ENCODE measurements at regions not wholly inside any gene's neighbourhood (a gene's known extent, or its start where the extent isn't known, plus 50 kb on each side); places are given as distances from the start of the nearest gene placed in this dataset.

- intact Hi-C loops (cut with micrococcal nuclease), result loop anchor here (5.0 kb wide), 1 partner anchor 275 kb away; no protein-coding TSS in a partner anchor
- peak; percentile 64 for DNase-seq
- peak; percentile 77 for ATAC-seq
Measured at GRCh38 chr2:64327510-64328414, 126.2 kb upstream of the LGALSL start.

DNA sequence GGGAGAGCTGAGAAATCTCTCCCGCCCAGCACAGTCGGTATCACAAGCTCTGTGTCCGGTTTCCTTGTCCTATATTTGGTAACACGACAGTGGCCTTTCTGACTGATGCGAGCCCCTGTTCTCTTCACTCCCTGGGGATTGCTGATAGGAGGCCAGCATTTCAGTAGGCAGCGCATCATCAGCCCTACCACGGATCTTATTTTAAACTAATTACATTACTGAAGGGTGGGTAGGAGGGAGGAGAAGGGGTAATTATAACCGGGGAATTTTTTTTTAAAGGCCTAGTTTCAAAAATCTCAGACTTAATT lies 125.6 kb upstream of the LGALSL start:
- DNase-seq (no peak), ATAC-seq (peak; percentile 22)
- intact Hi-C loops (cut with micrococcal nuclease), result loop anchor here (5.0 kb wide), 1 partner anchor 276 kb away; no protein-coding TSS in a partner anchor

DNA sequence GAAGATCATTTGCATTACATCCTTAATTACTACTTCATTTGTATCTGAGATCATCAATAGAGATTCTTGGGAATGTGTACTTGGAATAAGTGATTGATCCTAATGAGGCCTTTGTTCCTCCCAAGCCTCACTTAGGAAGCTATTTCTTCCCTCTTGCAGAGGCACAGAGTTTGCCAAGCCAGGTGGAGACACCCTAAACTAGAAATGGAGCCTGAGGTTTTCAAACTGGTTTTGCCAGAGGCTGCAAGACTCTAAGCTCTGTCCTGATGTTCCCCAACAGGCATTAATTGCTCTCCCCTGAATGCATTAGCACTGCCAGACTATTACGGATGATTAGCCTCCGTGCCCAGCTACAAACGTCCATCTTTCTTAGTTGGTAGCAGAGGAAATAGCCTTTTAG lies 125.2 kb upstream of the LGALSL start:
- no peak for ATAC-seq
- intact Hi-C loops (cut with micrococcal nuclease), result loop anchor here (5.0 kb wide), 1 partner anchor 276 kb away; no protein-coding TSS in a partner anchor
- no peak for DNase-seq

DNA sequence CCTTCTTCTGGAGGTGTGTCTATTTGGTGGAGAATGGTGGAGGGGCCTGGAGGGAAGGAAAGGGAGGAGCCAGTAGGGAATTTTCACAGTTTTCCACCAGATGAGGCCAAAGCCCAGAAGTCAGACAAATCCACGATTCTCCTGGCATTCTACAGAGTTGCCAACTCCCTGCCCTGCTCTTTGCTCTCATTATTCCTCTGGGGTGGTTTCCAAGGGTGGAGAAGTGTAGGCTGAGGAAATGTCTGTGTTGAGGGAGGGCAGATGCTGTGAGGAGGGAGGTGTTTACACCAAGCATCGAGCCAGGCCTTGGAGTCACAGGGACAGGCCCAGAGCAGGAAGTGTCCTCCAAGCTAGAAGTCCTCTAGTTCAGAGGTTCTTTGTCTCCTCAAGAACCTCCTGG lies 124.1 kb upstream of the LGALSL start:
- intact Hi-C loops (cut with micrococcal nuclease), result loop anchor here (2.0 to 5.0 kb wide), 4 partner anchors 55 to 278 kb away; no protein-coding TSS in a partner anchor
- DNase-seq (no peak), ATAC-seq (peak; percentile 64)

DNA sequence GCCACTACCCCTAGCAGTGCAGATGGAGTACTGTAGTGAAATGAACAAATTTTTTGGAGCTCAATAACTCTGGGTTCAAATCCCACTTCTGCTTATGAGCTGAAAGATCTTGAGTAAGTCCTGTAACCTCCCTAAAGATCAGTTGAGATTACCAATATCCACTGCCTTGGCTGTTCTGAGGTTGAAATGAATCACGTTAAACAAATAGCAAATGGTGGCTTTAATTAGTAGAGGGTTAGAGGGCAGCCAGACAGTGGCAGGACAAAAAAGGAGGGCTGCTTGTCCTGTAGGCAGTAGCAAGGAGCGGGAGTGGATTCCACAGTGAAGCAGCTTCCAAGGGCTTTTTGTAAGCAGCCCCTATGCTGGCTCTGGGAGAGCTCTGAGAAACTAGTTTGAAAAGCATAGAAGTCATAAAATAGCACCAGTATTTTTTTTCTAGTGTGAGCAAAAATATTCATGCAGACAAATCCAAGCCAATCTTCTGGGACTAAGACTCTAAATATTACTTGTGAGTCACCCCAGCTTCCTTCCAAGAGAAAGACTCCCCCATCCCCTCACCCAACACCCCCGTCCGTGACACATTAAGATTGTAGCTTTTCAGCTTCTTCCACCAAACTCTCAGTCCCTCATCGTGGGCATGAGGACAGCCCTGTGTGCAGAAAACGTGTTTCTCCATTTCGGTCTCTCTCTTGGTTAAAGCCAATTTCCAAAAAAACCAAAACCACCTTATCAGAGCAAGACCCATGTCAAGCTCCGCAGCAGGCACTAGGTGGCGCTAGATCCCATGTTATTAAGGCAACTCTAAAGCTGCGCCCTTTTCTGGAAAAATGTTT lies 123.5 kb upstream of the LGALSL start:
- DNase-seq, result peak; percentile 84
- peak; percentile 73 for ATAC-seq
- intact Hi-C loops (cut with micrococcal nuclease), result loop anchor here (2.0 kb wide), 3 partner anchors 54 to 232 kb away; no protein-coding TSS in a partner anchor

- DNase-seq (no peak), ATAC-seq (no peak)
- intact Hi-C loops (cut with micrococcal nuclease), result loop anchor here (2.0 kb wide), 3 partner anchors 54 to 232 kb away; no protein-coding TSS in a partner anchor
Measured at GRCh38 chr2:64331114-64331645, 122.8 kb upstream of the LGALSL start.

DNA sequence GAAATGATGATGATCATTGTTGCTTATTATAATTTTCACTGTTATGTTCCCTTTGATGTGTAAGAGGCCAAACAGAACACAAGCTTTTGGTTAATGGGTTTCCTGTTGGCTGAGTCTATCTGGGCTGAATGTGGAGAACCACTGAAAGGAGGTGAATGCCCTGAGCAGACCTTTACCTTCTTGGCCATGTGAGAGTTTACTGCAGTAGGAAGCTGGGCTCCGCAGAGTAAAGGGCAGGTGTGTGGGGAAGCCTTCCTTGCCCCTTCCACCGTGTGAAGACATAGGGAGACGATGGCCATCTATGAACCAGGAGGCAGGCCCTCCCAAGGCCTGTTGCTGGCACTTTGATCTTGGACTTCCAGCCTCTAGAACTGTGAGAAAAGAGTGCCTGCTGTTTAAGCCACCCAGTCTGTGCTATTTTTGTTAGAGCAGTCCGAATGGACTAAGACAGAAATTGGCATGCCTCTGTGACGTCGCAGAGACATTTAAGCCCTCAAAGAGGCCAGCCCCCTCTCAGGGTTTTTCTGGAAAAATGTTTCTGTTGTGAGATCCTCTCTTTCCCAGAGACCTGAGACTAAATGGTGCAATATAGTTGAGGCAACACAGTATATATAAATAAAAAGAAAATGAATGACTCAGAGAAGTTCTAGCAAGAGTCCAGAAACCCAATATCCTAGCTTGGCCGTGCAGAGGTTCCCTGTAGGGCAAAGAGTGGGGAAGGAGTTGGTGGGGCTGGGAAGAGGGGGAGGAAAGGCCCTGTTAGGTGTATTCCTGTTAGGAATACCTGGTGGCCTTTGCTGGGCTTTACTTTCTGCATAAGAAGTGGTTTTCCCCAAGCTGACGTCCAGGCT lies 121.9 kb upstream of the LGALSL start:
- no peak for DNase-seq
- intact Hi-C loops (cut with micrococcal nuclease), result loop anchor here (2.0 kb wide), 3 partner anchors 53 to 231 kb away; no protein-coding TSS in a partner anchor
- no peak for ATAC-seq

- intact Hi-C loops (cut with micrococcal nuclease), result no loop called here
- ATAC-seq (no peak), DNase-seq (no peak)
Measured at GRCh38 chr2:64336171-64336570, 117.8 kb upstream of the LGALSL start.

- intact Hi-C loops (cut with micrococcal nuclease), result no loop called here
- ATAC-seq, result no peak
- DNase-seq, result no peak
Measured at GRCh38 chr2:64337314-64337713, 116.6 kb upstream of the LGALSL start.

GRCh38 chr2:64338108-64338507 lies 115.9 kb upstream of the LGALSL start:
- intact Hi-C loops (cut with micrococcal nuclease), result no loop called here
- ATAC-seq, result no peak
- DNase-seq, result no peak

DNA sequence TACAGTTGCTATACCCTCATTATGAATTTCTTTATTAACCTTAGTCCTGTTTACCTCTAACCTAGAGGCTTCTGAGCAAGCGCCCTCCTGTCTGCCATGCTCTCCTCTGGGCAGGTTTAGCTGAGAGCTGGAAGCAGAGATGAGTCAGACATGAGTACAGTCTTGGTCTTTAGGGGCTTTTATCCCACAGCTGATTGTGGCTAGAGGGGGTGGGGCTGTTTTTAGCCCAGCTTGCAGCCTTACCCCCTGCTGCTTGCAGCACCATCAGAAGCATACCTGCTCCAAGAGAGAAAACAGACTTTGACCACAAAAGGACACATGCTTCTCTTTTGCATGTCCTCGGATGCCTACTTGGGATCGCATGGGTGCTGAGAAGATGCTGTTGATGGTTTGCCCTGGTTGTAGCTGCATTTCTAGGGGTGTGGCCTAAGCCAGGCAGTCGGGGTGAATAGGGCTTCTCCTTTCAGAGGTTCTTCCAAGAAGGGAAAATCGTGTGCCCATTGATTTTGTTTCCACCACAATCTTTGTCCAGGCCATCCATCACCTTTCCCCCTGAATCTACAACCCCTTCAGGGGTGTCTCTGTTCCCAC lies 115.0 kb upstream of the LGALSL start:
- intact Hi-C loops (cut with micrococcal nuclease), result no loop called here
- DNase-seq (no peak), ATAC-seq (no peak)

DNA sequence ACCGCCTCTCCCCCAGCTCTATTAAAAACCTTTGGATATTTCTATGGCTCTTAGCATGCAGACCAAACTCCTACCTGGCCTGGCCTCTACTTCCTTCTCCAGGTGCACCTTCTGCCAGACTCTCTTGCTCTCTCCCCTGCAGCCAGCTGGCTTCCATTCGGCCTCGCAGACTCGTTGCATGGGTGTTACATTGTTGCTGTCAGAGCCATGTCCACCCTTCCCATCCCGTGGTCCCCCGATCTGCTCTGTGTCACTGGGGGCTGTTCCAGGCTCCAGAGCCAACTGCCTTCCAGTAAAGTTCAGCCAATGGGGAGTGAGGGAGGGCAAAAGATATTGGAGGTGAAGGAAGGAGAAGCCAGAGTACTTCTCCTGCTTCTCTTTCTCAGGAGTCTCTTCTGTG lies 112.5 kb upstream of the LGALSL start:
- ATAC-seq (no peak), DNase-seq (no peak)
- intact Hi-C loops (cut with micrococcal nuclease), result no loop called here

GRCh38 chr2:64342195-64343099 lies 111.5 kb upstream of the LGALSL start:
- no peak for DNase-seq
- ATAC-seq, result no peak
- intact Hi-C loops (cut with micrococcal nuclease), result no loop called here

DNA sequence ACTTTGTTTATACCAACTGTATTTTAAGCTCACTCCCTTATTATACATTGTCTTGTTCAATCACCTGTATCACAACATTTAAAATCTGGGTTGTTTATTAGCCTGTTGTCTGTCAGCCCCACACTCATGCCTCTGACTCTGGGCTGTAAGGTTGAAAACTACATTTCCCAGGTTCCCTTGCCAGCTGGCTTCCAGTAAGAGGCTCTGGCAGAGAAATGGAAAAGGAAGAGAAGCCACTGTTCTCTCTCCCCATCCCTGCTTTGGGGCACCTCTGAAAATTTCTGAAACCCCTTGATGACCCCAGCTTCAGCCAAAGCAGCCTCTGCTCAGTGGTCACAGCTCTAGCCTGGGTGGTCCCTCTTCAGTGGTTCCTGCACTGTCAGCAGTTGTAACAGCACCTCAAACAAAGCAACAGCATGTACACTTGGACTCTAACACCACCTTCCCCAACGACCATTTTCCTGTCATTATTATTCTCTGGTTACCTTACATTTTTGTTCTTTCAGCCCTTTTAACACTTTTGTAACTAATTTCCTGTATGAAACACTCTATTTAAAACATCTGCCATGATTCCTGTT lies 108.9 kb upstream of the LGALSL start:
- intact Hi-C loops (cut with micrococcal nuclease), result no loop called here
- DNase-seq (no peak), ATAC-seq (no peak)

GRCh38 chr2:64345998-64346397 lies 108.0 kb upstream of the LGALSL start:
- intact Hi-C loops (cut with micrococcal nuclease), result no loop called here
- no peak for ATAC-seq
- no peak for DNase-seq

DNA sequence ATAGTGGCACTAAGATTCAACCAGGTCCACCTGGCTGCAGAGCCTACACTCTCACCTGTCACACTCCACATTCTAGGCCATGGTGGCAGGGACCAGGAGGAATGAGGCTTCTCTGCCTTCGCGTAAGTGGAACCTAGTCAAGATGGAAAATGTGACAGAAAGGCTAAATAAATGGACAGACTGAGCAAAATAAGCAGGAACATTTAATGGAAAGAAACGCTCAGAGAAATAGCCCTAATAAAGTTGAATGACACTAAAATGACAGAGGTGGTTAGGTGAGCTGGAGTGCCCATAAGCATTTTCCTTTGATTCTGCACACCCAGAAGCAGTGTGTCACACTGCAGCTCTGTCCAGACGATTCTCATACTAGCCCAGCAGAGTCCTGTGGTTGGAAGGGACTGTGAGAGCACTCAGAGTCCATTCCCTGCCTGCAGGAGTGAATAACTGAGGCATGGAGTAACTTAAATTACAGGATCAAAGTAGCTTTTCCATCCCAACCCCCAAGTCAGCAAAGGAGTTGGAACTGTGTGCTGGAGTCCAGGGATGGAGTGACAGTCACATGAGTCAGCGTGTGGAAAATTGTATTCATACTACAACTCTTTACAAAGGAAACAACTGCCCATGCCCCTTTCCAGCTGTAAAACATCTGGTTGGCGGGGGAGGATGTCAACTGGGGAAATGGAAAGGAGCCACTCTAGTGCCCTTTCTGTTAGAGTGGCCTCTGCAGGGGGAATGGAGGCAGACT lies 105.4 kb upstream of the LGALSL start:
- intact Hi-C loops (cut with micrococcal nuclease), result no loop called here
- ATAC-seq (no peak), DNase-seq (no peak)

DNA sequence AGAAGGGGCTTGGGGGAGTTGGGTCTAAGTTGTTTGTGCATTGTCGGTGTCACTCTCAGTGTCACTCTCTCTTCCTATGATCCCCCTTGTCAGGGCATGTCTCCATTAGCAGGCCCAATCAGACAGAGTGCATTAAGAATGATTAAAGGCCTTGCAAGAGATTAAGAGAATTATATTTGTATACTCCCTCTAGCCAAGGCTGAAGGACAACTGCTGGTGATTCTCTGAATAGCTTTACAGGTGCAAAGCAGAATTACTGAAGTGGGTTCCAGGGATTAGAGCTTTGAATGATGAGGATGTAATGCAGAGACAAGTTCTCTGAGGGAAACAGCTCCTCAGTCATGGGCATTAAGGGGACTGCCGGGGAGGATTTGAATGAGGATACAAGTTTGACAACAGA lies 104.8 kb upstream of the LGALSL start:
- DNase-seq (no peak), ATAC-seq (no peak)
- intact Hi-C loops (cut with micrococcal nuclease), result no loop called here

All from left ventricle myocardium superior (tissue), 1 donor.